ENCODE measurements at regions not wholly inside any gene's neighbourhood (a gene's known extent, or its start where the extent isn't known, plus 50 kb on each side); places are given as distances from the start of the nearest gene placed in this dataset.

- DNase-seq = no peak
Measured at GRCh38 chr2:236317938-236318396, 53.8 kb upstream of the ASB18 start.

DNA sequence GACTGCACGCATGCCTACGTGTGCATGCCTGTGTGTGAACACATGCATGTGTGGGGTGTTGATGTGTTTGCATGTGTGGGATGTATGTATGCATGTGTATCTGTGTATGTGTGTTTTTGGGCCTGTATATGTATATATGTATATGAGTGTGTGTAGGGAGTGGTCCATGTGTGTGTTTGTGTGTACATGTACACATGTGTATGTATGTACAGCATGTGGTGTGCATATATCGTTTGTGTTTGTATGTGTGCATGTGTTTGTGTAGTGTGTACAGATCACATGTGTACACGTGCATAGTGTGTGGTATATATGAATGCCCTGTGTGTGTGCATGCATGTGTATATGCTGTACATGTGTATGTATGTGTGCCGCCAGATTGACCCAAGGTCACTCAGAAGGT lies 54.2 kb upstream of the ASB18 start:
- DNase-seq = no peak

- no peak for DNase-seq
Measured at GRCh38 chr2:236319036-236319435, 54.8 kb upstream of the ASB18 start.

DNA sequence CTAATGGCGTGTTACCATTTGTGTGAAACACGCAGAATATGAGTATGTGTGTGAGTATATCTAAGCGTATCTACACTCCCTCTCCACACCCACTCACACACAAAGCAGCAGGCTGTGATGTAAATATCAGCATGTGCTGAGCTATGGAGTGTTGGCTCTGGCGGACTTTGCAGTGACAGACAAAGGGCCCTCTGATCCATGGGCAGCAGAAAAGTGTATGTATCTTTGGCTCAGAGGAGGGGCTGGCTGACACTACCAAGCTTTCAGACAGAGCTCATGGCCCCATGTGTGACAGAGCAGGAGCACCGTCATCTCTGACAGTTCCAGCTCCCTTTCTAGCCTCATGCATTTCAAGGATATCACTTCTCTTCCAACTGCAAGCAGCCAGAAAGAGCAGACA lies 57.2 kb upstream of the ASB18 start:
- DNase-seq = no peak

DNA sequence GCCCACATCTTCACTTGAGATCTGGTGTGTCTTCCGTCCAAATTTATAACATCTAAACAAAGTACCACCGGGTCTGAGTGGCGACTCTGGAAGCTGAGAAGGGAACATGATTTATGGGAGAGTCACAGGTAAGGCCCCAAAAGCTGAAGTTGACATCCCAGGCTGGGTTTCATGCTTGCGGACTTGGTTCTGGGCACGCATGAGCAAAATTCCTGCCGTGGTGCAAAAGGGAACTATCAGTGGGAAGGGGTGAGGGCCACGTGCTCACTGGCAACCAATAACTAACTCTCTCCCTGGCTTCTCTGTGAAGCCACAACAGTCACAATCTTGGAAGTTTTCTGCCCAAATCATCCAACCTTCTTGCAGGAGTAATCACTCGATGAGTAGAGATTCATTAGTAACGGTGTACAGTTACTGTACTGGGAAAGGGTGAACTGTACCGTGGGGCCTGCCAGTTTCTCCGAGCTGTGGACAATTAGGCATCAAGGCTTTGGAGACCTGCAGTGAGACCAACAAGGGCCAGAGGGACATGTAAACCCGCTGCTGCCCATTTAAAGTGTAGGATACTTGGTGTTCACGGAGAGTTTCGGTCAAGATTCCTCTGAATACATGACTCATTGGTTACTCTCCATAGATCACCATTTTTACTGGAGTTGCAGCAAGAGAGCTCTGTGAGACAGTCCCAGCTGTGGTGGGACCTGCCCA lies 69.4 kb upstream of the ASB18 start:
- no peak for DNase-seq

GRCh38 chr2:236334122-236334876 lies 70.1 kb upstream of the ASB18 start:
- DNase-seq = no peak

DNA sequence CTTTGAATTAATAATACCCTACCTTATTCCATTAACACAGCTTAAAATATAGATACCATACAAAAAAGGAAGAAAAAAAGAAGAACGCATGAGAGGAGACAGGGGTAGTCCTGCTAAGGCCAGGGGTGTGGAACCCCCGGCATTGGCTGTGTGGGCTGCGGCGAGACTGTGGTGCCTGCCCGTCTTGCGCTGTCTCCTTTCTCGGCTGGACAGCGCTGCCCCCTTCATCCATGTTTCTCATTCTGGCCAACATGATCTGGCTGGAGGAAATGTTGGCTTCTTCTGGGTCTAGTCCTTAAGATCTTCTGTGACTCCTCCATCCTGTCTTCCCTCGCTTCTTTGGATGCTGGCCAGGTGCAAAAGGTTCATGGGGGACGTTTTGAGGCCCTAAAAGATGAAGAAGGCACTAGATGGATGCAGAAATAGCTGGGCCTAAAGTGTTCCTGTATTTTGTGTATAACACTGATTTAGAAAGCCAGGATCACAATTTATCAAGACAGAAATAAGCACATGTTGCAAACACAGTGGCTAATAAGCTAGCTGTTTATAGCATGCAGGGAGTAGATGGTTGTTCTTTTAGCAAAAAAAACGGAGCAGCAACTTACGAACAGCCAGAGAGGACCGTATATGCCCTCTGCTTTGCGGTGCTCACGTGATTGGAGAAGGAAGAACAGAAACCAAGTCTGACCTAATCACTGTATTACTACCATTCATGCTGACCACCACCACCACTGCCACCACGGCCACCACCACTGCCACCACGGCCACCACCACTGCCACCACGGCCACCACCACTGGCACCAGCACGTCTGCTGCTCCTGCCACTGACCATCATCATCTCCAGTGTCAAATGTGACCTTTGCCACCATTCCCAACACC lies 71.7 kb upstream of the ASB18 start:
- DNase-seq = no peak

- no peak for DNase-seq
Measured at GRCh38 chr2:236336575-236337464, 72.6 kb upstream of the ASB18 start.

- no peak for DNase-seq
Measured at GRCh38 chr2:236337465-236338325, 73.5 kb upstream of the ASB18 start.

GRCh38 chr2:236338495-236339184 lies 74.4 kb upstream of the ASB18 start:
- DNase-seq = no peak

- no peak for DNase-seq
Measured at GRCh38 chr2:236340251-236340650, 76.0 kb upstream of the ASB18 start.

DNA sequence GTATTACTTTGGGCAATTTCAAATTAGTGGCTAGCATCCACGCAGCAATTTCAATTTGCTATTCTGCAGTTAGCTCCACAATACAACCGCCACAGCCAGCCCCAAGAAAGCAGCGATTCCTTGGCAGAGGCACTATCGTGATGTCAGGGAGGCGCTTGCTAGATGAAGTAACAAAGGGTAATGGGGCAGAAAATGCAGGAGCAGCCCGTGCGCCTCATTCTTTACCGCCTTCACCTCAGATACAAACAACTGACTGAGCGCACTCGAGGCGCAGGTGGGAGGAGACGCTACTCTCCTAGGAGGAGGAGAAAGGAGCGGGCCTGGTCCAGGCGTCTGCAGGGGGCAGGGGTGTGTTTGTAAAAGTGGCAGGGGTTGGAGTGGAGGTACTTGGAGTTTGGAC lies 76.9 kb upstream of the ASB18 start:
- DNase-seq = no peak

DNA sequence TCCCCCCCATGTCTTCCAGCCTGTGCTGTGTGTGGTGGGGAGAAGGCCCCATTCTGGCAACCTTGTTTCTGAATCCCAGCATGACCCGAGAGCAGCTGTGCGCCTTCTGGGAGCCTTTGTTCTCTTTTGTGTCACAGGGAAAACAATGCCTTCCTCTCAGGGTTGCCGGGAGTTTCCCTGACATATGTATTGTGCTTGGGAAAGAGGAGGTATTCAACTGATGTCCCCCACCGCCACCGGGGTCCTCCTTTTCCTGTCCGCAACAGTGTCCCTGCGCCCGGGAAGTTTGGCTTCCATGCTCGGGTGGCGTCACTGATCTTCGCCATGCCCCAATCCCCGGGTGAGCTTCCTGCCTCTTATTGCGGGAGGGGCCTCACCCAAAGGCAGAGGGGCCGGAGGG lies 77.5 kb upstream of the ASB18 start:
- no peak for DNase-seq

DNA sequence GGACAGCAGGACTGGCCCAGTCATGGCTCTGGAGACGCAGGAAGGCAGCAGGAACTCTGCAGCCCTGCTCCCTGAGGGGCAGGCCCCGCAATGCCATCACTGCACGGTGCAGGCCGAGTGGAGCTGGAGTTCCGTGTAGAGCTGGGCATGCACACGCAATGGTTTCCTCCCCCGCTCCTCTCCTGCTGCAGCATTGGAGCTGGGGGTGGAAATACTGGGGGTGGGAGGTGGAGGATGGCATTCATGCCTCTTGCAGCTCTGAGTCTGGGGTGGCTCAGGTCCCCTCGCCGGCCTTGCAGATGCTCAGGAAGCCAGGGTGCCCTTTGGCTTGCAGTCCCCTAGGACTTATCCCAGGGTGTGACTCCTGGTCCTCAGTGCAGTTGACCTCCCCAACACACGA lies 78.3 kb upstream of the ASB18 start:
- DNase-seq = no peak

- no peak for DNase-seq
Measured at GRCh38 chr2:236342951-236343350, 78.7 kb upstream of the ASB18 start.

- DNase-seq = no peak
Measured at GRCh38 chr2:236343400-236344161, 79.4 kb upstream of the ASB18 start.

DNA sequence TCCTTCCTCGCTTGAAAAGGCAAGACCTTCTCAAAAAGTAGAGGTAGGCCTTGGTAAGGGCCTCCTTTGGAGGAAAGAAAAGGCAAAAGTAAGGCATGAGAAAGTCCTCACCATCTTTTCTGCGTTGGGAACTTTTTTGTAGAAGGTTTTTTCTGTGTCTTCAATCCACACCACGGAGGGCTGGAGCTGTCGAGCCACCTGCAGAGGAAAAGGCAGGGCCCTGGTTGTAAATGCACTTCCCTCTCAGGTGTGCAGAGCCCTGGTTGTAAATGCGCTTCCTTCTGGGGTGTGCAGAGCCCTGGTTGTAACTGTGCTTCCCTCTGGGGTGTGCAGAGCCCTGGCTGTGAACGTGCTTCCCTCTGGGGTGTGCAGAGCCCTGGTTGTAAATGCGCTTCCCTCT lies 80.2 kb upstream of the ASB18 start:
- DNase-seq = no peak

GRCh38 chr2:236345081-236345714 lies 81.0 kb upstream of the ASB18 start:
- no peak for DNase-seq

GRCh38 chr2:236346366-236346765 lies 82.2 kb upstream of the ASB18 start:
- DNase-seq = no peak

- no peak for DNase-seq
Measured at GRCh38 chr2:236348279-236348678, 84.1 kb upstream of the ASB18 start.
